HepG2 (cell line): ENCODE measurements at regions not wholly inside any gene's neighbourhood (a gene's known extent, or its start where the extent isn't known, plus 50 kb on each side); places are given as distances from the start of the nearest gene placed in this dataset.

ENCODE experiments used
- ATAC-seq: fragments of 200-7000 bp; cut with Tn5 transposase; 3 replicates; pipeline ENCODE4 v1.9.1; 2020; ENCODE audit warnings: mild to moderate bottlenecking, moderate library complexity
- BruUV-seq: library from RNA; stranded (reverse); fragments of 400-500 nt; replicated peaks from 2 replicates; lab custom pipeline; 2021; lab: Mats Ljungman, UMichigan
- CTCF ChIA-PET: fragments of 300-600 bp; formaldehyde crosslinking; extraction: SDS; loops from one replicate; lab custom pipeline; 2021; ENCODE audit warnings: low total read pairs, inconsistent platforms, low intra/inter-chr PET ratio; lab: Yijun Ruan, JAX
- POLR2A ChIA-PET: fragments of 350-600 bp; sonication (Branson Sonifier 250); formaldehyde crosslinking; loops from one replicate; lab custom pipeline; 2020; ENCODE audit warnings: antibody characterized with exemption, inconsistent platforms; lab: Yijun Ruan, JAX
- DNase-seq: peaks from one replicate; pipeline ENCODE4 v3.0.0-alpha.2; 2015; ENCODE audit warnings: low spot score
- FAIRE-seq: peaks from 3 replicates; lab custom pipeline; 2011; peaks lifted over from hg19 to GRCh38; lab: Jason Lieb, UNC
- H2AFZ ChIP-seq: one replicate; pipeline ENCODE4 v1.6.1; 2011; ENCODE audit warnings: low read length, inconsistent platforms
- H3K27ac ChIP-seq: fragments of 300-600 bp; 3 replicates; pipeline ENCODE4 v1.8.0; 2011; ENCODE audit warnings: mixed run types, mild to moderate bottlenecking, mixed read lengths, low read length, inconsistent platforms; ENCODE audit not compliant: insufficient read depth; ENCODE audit errors: extremely low read length
- H3K27me3 ChIP-seq, 2 experiments: fragments of 200-600 bp in 1 of 2; 2 replicates in 1 of 2; 3 replicates in 1 of 2; pipeline versions ENCODE4 v1.6.0 to v1.8.0; 2011; ENCODE audit warnings: low read length in 2 of 2, mild to moderate bottlenecking in 2 of 2, moderate library complexity in 2 of 2, inconsistent platforms in 1 of 2; ENCODE audit not compliant: insufficient read depth in 2 of 2, control insufficient read depth in 1 of 2
- H3K36me3 ChIP-seq, 2 experiments: fragments of 200-600 bp in 1 of 2; replicated peaks in 1 of 2; 2 replicates in 1 of 2; 3 replicates in 1 of 2; pipeline versions ENCODE4 v1.5.1 to v1.8.0; 2011; ENCODE audit warnings: low read length in 2 of 2, inconsistent platforms in 1 of 2; ENCODE audit not compliant: insufficient read depth in 2 of 2, control insufficient read depth in 1 of 2
- H3K4me1 ChIP-seq: 2 replicates; pipeline ENCODE4 v1.5.1; 2012; ENCODE audit warnings: low read length, inconsistent platforms; ENCODE audit not compliant: insufficient read depth
- H3K4me2 ChIP-seq: 2 replicates; pipeline ENCODE4 v1.6.0; 2011; ENCODE audit warnings: low read depth, low read length, inconsistent platforms
- H3K4me3 ChIP-seq, 3 experiments: fragments of 200-600 bp in 1 of 3; sonication (generic), shearing (Covaris generic) in 1 of 3; replicated peaks in 1 of 3; 2 replicates each; pipeline ENCODE4 v1.5.1; 2011 to 2016; ENCODE audit warnings: low read length in 3 of 3, inconsistent platforms in 2 of 3, low read depth in 2 of 3, mild to moderate bottlenecking in 2 of 3, control low read depth in 1 of 3, mixed read lengths in 1 of 3; ENCODE audit not compliant: insufficient read depth in 1 of 3
- H3K79me2 ChIP-seq: one replicate; pipeline ENCODE4 v1.6.1; 2011; ENCODE audit warnings: low read length, inconsistent platforms; ENCODE audit not compliant: insufficient read depth
- H3K9ac ChIP-seq: 2 replicates; pipeline ENCODE4 v1.6.0; 2011; ENCODE audit warnings: mild to moderate bottlenecking, low read depth, low read length, inconsistent platforms; ENCODE audit not compliant: insufficient read depth
- H3K9me3 ChIP-seq: 2 replicates; pipeline ENCODE4 v1.5.1; 2012; ENCODE audit warnings: mild to moderate bottlenecking, low read length
- H4K20me1 ChIP-seq: 2 replicates; pipeline ENCODE4 v1.6.0; 2011; ENCODE audit warnings: inconsistent platforms, mild to moderate bottlenecking, low read length, moderate library complexity; ENCODE audit not compliant: insufficient read depth
- CENPT ChIP-seq: sonication (generic); formaldehyde crosslinking; IDR thresholded peaks from 2 replicates; pipeline ENCODE4 v1.8.0; 2022; ENCODE audit warnings: low read depth, mild to moderate bottlenecking, moderate library complexity, missing genetic modification reagents
- ETV6 ChIP-seq: sonication (generic); formaldehyde crosslinking; conservative IDR thresholded peaks from 2 replicates; pipeline ENCODE4 v1.4.0; 2020; ENCODE audit warnings: missing genetic modification reagents
- FLYWCH1 ChIP-seq: sonication (generic); formaldehyde crosslinking; IDR thresholded peaks from 2 replicates; pipeline ENCODE4 v1.8.1; 2023; ENCODE audit warnings: mild to moderate bottlenecking, missing genetic modification reagents
- GATA4 ChIP-seq: sonication (generic); IDR thresholded peaks from 2 replicates; pipeline ENCODE4 v1.6.1; 2016; ENCODE audit warnings: antibody characterized with exemption, low read depth, borderline replicate concordance
- HNRNPLL ChIP-seq: fragments of 200-400 bp; formaldehyde crosslinking; IDR thresholded peaks from 2 replicates; pipeline ENCODE4 v1.6.1; 2017; ENCODE audit warnings: mild to moderate bottlenecking, low read depth, low read length; ENCODE audit not compliant: poor library complexity, severe bottlenecking
- IKZF4 ChIP-seq: sonication (generic); formaldehyde crosslinking; IDR thresholded peaks from 2 replicates; pipeline ENCODE4 v1.5.1; 2020; ENCODE audit warnings: borderline replicate concordance, mild to moderate bottlenecking, low read depth, missing genetic modification reagents; ENCODE audit errors: not compliant biosample characterization
- IRF9 ChIP-seq: sonication (generic); formaldehyde crosslinking; IDR thresholded peaks from 2 replicates; pipeline ENCODE4 v1.8.0; 2022; ENCODE audit warnings: missing genetic modification reagents, mild to moderate bottlenecking, borderline replicate concordance
- MAFK ChIP-seq, 2 experiments: IDR thresholded peaks in 1 of 2; conservative IDR thresholded peaks in 1 of 2; 2 replicates each; pipeline ENCODE4 v1.6.1; 2011; ENCODE audit warnings: improper control_type of control experiment in 2 of 2, low read length in 2 of 2
- MAZ ChIP-seq, 2 experiments: sonication (generic) in 1 of 2; formaldehyde crosslinking in 1 of 2; IDR thresholded peaks; 2 replicates each; pipeline versions ENCODE4 v1.5.0 to v1.6.1; 2012 to 2020; ENCODE audit warnings: low read depth in 2 of 2, mild to moderate bottlenecking in 2 of 2, borderline replicate concordance in 1 of 2, improper control_type of control experiment in 1 of 2, low read length in 1 of 2, missing genetic modification reagents in 1 of 2, moderate library complexity in 1 of 2
- MTA1 ChIP-seq: sonication (generic); formaldehyde crosslinking; IDR thresholded peaks from 2 replicates; pipeline ENCODE4 v1.4.0; 2020; ENCODE audit warnings: missing genetic modification reagents, mild to moderate bottlenecking, borderline replicate concordance
- PHF21A ChIP-seq: sonication (generic); formaldehyde crosslinking; IDR thresholded peaks from 2 replicates; pipeline ENCODE4 v1.5.0; 2020; ENCODE audit warnings: mild to moderate bottlenecking, missing genetic modification reagents
- SNAI1 ChIP-seq: sonication (generic); formaldehyde crosslinking; IDR thresholded peaks from 2 replicates; pipeline ENCODE4 v1.5.0; 2020; ENCODE audit warnings: mild to moderate bottlenecking, missing genetic modification reagents, borderline replicate concordance
- ZBTB4 ChIP-seq: sonication (generic); formaldehyde crosslinking; IDR thresholded peaks from 2 replicates; pipeline ENCODE4 v1.4.0; 2020; ENCODE audit warnings: missing genetic modification reagents, mild to moderate bottlenecking, borderline replicate concordance
- ZNF230 ChIP-seq: sonication (generic); formaldehyde crosslinking; IDR thresholded peaks from 2 replicates; pipeline ENCODE4 v1.4.0; 2020; ENCODE audit warnings: mild to moderate bottlenecking, missing genetic modification reagents
- ZNF75D ChIP-seq: sonication (generic); formaldehyde crosslinking; IDR thresholded peaks from 2 replicates; pipeline ENCODE4 v1.8.1; 2023; ENCODE audit warnings: missing genetic modification reagents, mild to moderate bottlenecking, borderline replicate concordance
- ZNF766 ChIP-seq: sonication (generic); formaldehyde crosslinking; IDR thresholded peaks from 2 replicates; pipeline ENCODE4 v1.5.0; 2020; ENCODE audit warnings: missing genetic modification reagents, borderline replicate concordance
- ZNF788 ChIP-seq: sonication (generic); formaldehyde crosslinking; IDR thresholded peaks from 2 replicates; pipeline ENCODE4 v1.5.0; 2020; ENCODE audit warnings: mild to moderate bottlenecking, missing genetic modification reagents, borderline replicate concordance
- WGBS: methylation state at CpG from one replicate; pipeline ENCODE4 v1.1.6; 2017; ENCODE audit warnings: low lambda C conversion rate; 5-methylcytosine and 5-hydroxymethylcytosine counted together
- in situ Hi-C: cut with HindIII; loops from 2 replicates; pipeline ENCODE4 v1.10.0; 2017; ENCODE audit warnings: low pct_unique_long_range_greater_than_20kb; ENCODE audit not compliant: extremely low pct_ligation_motif_present
- intact Hi-C: fragments of 100-400 bp; cut with micrococcal nuclease; formaldehyde crosslinking; loops from one replicate; pipeline ENCODE4 v1.10.0; 2022; ENCODE audit not compliant: unreplicated experiment

DNA sequence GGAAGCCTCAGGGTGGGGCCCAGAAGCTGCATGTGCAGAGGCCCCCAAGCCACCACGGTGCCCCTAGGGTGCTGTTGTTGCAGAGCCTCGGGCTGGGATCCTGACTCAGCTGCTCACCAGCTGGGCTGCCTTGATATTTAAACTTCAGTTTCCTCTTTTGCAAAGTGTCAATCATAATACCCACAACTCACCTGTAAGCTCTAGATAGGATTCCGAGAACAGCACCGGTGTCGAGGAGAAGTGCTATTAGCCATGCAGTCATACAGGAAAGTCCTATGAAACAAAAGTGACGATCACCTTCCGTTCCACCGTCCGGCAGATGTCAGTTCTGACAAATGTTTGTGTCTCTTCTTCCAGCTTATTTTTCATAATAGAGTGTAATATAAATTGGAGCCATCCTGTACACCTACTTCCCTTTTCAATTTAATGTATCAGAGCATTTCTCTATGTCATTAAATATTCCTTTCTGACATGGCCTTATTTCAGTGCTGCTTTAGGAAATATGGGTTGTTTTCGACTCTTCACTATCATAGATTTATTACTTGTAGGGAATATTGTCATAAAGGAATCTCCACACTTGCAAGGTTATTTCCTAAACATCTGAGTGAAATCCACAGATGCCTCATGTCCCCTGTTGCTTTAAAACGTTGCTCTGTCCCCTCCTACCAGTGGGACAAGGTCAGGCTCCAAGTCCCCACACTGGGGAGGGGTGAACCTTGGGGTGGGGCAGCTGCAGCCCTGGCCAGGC, 100.8 kb downstream of the SIK1 start (continued):
- TF ChIP-seq HNRNPLL (no peak), IRF9 (no peak), ZNF75D (CRISPR knock-in tag) (no peak), ZNF788 (CRISPR knock-in tag) (no peak), SNAI1 (CRISPR knock-in tag) (no peak), MAZ (IDR thresholded peaks at IDR 0.05; ENCODE audit: borderline replicate concordance, low read depth, low read length) (no peak), MAZ (CRISPR knock-in tag; IDR thresholded peaks at IDR 0.05; ENCODE audit: low read depth) (no peak), PHF21A (CRISPR knock-in tag) (no peak), MTA1 (CRISPR knock-in tag) (no peak), ZNF766 (no peak), ZNF230 (CRISPR knock-in tag) (no peak)

- in situ Hi-C loops: no loop called here
- Histone ChIP-seq H3K9me3 (no peaks in the 10 kb centered on the region), H3K27ac (no peak overlapping the region), H3K27me3 (peaks cover 2 to 64% of the 10 kb centered on the region in 2 experiments; a peak in 3 of 5 replicates), H3K9ac (no peak overlapping the region), H3K79me2 (no peaks in the 10 kb centered on the region), H3K4me3 (no peak overlapping the region), H3K36me3 (no peaks in the 10 kb centered on the region), H3K4me1 (peaks cover 20% of the 10 kb centered on the region), H2AFZ (no peak overlapping the region), H3K4me2 (no peak overlapping the region), H4K20me1 (no peaks in the 10 kb centered on the region)
- ChIA-PET CTCF (no interaction called here), POLR2A (no interaction called here)
- DNase-seq (no peak), ATAC-seq (no peak), FAIRE-seq (no peak)
- WGBS: no CpG with 5 or more reads among the region's 5 CpGs
- intact Hi-C loops: no loop called here
- BruUV-seq: no TSS peak
- no peak for TF ChIP-seq IKZF4 (CRISPR knock-in tag)
- no peak for TF ChIP-seq GATA4
- no peak for TF ChIP-seq MAFK (conservative IDR thresholded peaks at IDR 0.05 in 1 of 2, IDR thresholded peaks at IDR 0.05 in 1 of 2; ENCODE audit: low read length in 2 of 2)
- TF ChIP-seq FLYWCH1: no peak
- no peak for TF ChIP-seq ZBTB4
- TF ChIP-seq CENPT (CRISPR knock-in tag): no peak
- TF ChIP-seq ETV6: no peak
These were observed 101.9 kb downstream of the SIK1 start for GRCh38 chr21:43325036-43325435.
